ENCODE measurements at regions not wholly inside any gene's neighbourhood (a gene's known extent, or its start where the extent isn't known, plus 50 kb on each side); places are given as distances from the start of the nearest gene placed in this dataset.

- TF ChIP-seq USF1 (IDR thresholded peaks at IDR 0.05) (no peak), YY1 (IDR thresholded peaks at IDR 0.05; ENCODE audit: low read depth) (no peak), FOXM1 (IDR thresholded peaks at IDR 0.05; ENCODE audit: borderline replicate concordance, low read depth) (no peak), TEAD4 (IDR thresholded peaks at IDR 0.05) (no peak), TAF1 (IDR thresholded peaks at IDR 0.05; ENCODE audit: low read depth) (no peak), TCF12 (IDR thresholded peaks at IDR 0.05; ENCODE audit: low read depth) (no peak), REST (IDR thresholded peaks at IDR 0.05; ENCODE audit: low read depth) (no peak), RAD21 (IDR thresholded peaks at IDR 0.05; ENCODE audit: low read depth) (no peak), CEBPB (IDR thresholded peaks at IDR 0.05) (no peak), MAX (IDR thresholded peaks at IDR 0.05) (no peak)
Measured at GRCh38 chr12:105522166-105522825, 191.8 kb downstream of the C12orf75 start.

DNA sequence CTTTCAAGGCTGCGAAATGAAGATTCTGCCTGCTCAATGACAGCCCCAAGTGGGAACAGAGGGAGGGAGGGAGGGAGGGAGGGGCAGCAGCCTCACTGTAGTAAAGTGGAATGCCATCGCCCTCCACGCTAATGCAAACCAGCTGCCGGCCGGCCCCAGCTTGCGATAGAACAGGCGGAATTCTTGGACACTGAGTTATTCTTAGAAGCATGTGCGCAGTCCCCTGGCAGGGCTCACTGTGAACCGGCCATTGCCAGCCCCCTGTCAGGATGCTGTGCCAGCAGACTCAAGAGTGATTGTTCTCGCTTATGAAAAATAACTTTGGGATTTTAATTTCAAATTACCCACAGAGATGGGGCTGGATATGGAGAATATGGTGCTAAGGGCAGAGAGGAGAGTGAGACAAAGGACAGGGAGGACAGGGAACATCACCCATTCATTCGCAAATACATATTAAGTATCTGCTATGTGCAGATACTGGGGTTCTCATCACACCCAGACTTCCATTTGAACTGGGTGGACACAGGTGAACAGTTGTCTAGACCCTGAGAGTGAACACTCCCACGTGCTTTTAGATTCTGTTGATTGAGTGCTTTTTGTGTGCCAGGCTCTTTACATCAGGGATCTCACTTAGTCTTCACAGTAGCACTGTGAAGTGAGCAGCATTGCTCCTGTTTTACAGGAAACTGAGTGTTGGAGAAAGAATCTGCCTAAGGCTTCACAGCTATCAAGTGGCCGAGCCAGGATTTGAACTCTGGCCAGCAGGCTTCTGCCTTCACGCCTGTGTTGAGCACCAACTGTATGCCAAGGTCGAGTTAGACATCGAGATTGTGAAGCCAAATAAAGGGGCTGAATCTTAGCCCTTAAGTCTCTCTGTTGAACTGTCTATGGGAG lies 192.9 kb downstream of the C12orf75 start:
- no peak for TF ChIP-seq ZBTB7A (IDR thresholded peaks at IDR 0.05; ENCODE audit: low read depth)
- TF ChIP-seq RAD21 (IDR thresholded peaks at IDR 0.05; ENCODE audit: low read depth): no peak
- no peak for TF ChIP-seq NFIC (IDR thresholded peaks at IDR 0.05)
- TF ChIP-seq YY1 (IDR thresholded peaks at IDR 0.05; ENCODE audit: low read depth): no peak
- TF ChIP-seq EGR1 (IDR thresholded peaks at IDR 0.05): no peak
- no peak for TF ChIP-seq USF1 (IDR thresholded peaks at IDR 0.05)
- no peak for TF ChIP-seq EP300 (IDR thresholded peaks at IDR 0.05; ENCODE audit: borderline replicate concordance)
- no peak for TF ChIP-seq TCF12 (IDR thresholded peaks at IDR 0.05; ENCODE audit: low read depth)
- TF ChIP-seq REST (IDR thresholded peaks at IDR 0.05; ENCODE audit: low read depth): no peak
- TF ChIP-seq FOXM1 (IDR thresholded peaks at IDR 0.05; ENCODE audit: borderline replicate concordance, low read depth): no peak
- no peak for TF ChIP-seq TEAD4 (IDR thresholded peaks at IDR 0.05)
- no peak for TF ChIP-seq CREB1 (IDR thresholded peaks at IDR 0.05; ENCODE audit: low read depth)
- no peak for TF ChIP-seq MAX (IDR thresholded peaks at IDR 0.05)
- no peak for TF ChIP-seq TAF1 (IDR thresholded peaks at IDR 0.05; ENCODE audit: low read depth)
- TF ChIP-seq CEBPB (IDR thresholded peaks at IDR 0.05): no peak

DNA sequence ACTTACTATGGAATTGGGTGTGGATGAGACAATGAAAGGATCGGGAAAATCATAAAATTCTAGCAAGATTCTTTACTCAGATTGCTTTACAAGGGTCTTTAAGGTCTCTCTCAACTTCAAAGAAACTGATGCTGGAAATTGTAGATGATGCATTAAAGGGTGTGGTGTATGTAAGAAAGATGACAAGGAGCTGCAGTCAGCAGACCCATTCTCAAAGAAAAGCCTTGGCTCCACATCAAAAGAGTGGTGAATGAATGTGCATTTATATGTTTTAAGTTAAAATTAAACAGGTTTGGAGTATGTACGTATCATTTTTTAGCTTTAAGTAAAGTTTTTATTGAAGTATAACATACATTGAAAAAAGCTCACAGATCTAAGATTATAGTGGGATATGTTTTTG lies 194.5 kb downstream of the C12orf75 start:
- no peak for TF ChIP-seq MAX (IDR thresholded peaks at IDR 0.05)
- no peak for TF ChIP-seq FOXM1 (IDR thresholded peaks at IDR 0.05; ENCODE audit: borderline replicate concordance, low read depth)
- TF ChIP-seq TEAD4 (IDR thresholded peaks at IDR 0.05): no peak
- no peak for TF ChIP-seq NFIC (IDR thresholded peaks at IDR 0.05)
- TF ChIP-seq RAD21 (IDR thresholded peaks at IDR 0.05; ENCODE audit: low read depth): no peak

DNA sequence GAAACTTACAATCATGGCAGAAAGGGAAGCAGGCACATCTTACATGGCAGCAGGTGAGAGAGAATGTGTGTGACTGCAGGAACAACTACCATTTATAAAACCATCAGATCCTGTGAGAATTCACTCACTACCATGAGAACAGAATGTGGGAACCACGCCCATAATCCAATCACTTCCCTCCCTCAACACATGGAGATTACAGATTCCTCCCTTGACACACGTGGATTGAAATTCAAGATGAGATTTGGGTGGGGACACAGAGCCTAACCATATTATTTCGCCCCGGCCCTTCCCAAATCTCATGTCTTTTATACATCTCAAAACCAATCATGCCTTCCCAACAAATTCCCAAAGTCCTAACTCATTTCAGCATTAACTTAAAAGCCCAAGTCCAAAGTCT lies 203.6 kb downstream of the C12orf75 start:
- TF ChIP-seq EGR1 (IDR thresholded peaks at IDR 0.05) (no peak), MAX (IDR thresholded peaks at IDR 0.05) (no peak), TEAD4 (IDR thresholded peaks at IDR 0.05) (no peak), ZBTB7A (IDR thresholded peaks at IDR 0.05; ENCODE audit: low read depth) (no peak), CREB1 (IDR thresholded peaks at IDR 0.05; ENCODE audit: low read depth) (no peak), REST (IDR thresholded peaks at IDR 0.05; ENCODE audit: low read depth) (no peak), CEBPB (IDR thresholded peaks at IDR 0.05) (no peak), RAD21 (IDR thresholded peaks at IDR 0.05; ENCODE audit: low read depth) (no peak), TAF1 (IDR thresholded peaks at IDR 0.05; ENCODE audit: low read depth) (no peak), FOXM1 (IDR thresholded peaks at IDR 0.05; ENCODE audit: borderline replicate concordance, low read depth) (no peak)
